GM12891 (cell line): ENCODE measurements at regions not wholly inside any gene's neighbourhood (a gene's known extent, or its start where the extent isn't known, plus 50 kb on each side); places are given as distances from the start of the nearest gene placed in this dataset.

ENCODE experiments used
- POLR2A ChIP-seq: IDR thresholded peaks from 2 replicates; pipeline ENCODE4 v1.6.1; 2011; ENCODE audit warnings: low read depth, low read length, control low read depth
- SPI1 ChIP-seq: IDR thresholded peaks from 2 replicates; pipeline ENCODE4 v1.6.1; 2011; ENCODE audit warnings: low read depth, low read length, control low read depth
- TAF1 ChIP-seq: IDR thresholded peaks from 2 replicates; pipeline ENCODE4 v1.6.1; 2011; ENCODE audit warnings: low read depth, low read length, control low read depth

DNA sequence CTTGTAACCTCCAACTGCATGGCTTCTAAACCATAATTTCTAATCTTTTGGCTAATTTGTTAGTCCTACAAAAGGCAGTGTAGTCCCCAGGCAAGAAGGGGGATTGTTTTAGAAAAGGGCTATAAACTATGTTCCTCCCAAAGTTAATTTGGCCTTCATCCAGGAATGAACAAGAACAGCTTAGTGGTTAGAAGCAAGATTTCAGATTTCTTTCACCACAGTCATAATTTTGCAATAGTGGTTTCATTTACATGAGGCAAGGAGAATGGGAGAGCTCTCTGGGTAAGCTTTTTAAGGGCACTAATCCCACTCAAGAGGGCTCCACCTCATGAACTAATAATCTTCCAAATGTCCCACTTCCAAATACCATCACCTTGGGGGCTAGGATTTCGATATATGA lies 1353.9 kb downstream of the NCAM2 start:
- no peak for TF ChIP-seq POLR2A
- no peak for TF ChIP-seq TAF1
- no peak for TF ChIP-seq SPI1
